Tongue (tissue), 1 donor: ENCODE measurements at regions not wholly inside any gene's neighbourhood (a gene's known extent, or its start where the extent isn't known, plus 50 kb on each side); places are given as distances from the start of the nearest gene placed in this dataset.
A peak's percentile ranks its signal among the peaks of the same experiment; 100 is the strongest.

ENCODE experiments used
- DNase-seq: peaks from one replicate; pipeline ENCODE4 v3.0.0-alpha.2; 2015

- DNase-seq, result peak; percentile 41
Measured at GRCh38 chr16:51416926-51417325, 265.9 kb upstream of the SALL1 start.

- no peak for DNase-seq
Measured at GRCh38 chr16:51410125-51410524, 259.1 kb upstream of the SALL1 start.

- no peak for DNase-seq
Measured at GRCh38 chr16:51409001-51409675, 258.1 kb upstream of the SALL1 start.

DNA sequence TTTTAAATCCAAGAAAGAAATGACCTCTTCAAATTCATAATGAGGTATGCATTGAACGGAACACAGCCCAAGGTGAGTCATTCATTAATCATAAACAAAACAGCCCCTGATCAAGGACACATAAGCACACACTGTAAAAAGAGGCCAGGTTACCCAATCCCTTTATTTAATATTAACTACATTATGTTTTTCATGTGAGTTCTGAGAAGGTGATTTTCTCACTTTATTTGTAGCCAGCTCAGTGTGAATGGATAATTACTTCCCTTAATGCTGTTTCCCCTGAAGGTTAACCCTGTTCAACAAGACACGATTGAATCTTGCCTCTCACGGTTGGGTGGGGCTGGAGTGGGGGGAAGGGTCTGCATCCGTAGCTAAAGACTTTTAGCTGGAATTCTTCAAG lies 257.3 kb upstream of the SALL1 start:
- DNase-seq, result no peak

- no peak for DNase-seq
Measured at GRCh38 chr16:51407921-51408320, 256.9 kb upstream of the SALL1 start.

DNA sequence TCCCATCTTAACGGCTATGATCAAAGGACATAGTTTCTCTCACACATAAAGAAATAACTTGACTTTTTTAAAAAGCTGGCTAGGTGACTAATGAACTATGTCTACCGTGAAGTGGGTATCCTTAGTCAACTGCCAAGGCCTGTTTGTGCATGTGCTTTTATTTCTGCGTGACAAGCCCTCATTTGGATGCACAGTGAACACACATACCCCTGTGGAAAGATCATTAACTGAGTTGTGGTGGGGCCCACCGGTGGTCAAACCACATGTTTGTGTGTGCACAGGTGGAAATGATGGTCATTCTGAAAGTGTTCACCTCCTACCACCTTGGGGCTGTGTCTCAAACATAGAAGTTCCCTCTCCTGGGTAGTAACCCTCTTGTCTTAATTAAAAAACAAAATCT lies 256.1 kb upstream of the SALL1 start:
- DNase-seq, result no peak

GRCh38 chr16:51405361-51405760 lies 254.3 kb upstream of the SALL1 start:
- no peak for DNase-seq

DNA sequence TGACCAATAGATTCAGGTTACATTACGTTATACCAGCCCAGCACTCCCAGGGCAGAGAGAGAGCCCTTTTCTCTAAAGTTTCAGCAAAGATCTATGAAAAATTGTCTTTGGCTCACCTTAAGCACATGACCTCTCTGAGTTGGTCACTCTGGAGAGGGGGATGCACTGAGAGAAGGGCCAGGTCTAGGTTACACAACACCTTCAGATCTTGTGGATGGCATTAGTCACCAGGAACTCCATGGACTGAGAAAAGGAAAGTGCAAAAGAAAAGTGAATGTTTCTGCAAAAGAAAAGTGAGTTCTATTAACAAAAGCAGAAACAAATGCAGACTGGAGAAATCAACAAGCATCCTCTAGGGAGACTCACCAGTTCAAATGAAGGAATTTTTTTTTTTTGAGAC lies 253.3 kb upstream of the SALL1 start:
- no peak for DNase-seq

GRCh38 chr16:51402785-51403184 lies 251.7 kb upstream of the SALL1 start:
- DNase-seq, result no peak

DNA sequence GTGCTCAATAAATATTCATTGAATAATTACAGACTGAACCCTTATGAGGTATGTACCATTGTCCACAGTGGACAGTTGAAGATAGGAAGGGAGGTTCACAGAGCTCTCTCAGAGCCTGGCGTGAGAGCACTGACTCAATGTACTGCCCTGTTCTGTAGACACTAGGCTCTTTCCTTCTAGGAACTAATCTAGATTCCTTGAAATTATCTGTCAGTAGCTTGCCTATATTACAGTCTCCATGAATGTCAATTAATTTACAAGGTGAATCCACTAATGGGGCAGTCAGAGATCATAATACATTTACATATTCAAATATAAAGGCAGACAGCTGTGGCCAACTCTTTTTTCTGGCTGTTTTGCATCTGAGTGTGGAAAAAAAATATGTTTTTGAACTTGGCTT lies 251.2 kb upstream of the SALL1 start:
- no peak for DNase-seq

GRCh38 chr16:51401673-51402072 lies 250.6 kb upstream of the SALL1 start:
- DNase-seq, result no peak

GRCh38 chr16:51399908-51400670 lies 249.0 kb upstream of the SALL1 start:
- no peak for DNase-seq

DNA sequence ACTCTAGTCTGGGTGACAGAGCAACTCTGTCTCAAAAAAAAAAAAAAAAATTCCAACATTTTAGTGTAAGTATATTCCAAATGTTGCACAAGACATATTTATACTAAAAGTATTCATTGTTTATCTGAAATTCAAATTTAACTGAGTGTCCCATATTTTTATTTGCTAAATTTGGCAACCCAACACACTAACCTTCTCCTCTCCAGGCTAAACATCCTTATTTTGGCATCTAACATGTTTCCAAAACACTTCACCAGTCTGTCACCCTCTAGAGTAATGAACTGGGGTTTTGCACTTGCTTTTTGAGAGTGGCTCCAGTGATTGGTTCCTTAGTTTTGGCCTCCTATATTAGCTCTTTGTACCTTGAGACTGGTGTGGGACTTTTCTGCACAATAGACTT lies 243.4 kb upstream of the SALL1 start:
- no peak for DNase-seq

DNA sequence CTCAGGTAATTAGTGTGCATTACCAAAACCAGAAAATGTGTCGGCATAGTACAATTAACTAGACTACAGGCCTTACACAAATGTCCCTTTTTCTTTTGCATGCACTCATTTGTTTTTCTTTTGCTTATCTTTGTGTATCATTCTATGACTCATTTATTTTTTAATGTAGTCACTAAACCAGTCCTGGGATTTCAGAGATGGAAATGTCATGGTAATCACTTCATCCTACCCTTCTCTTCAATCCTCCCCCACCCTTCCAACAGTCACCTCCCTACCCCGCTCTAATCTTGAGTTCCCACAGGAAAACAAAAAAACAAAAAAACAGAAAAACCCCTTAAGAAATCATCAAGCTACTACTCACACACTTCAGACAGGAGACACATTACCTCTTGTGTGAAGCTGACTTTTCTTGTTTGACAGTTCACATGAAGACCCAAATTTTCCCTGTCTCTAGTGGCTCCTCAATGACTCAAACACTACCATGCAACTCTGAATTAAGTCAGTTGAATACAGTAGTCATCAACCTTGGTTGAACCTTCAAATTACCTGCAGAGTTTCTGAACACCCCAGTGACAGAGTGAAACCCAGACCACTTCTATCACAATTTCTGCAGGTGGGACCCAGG lies 242.4 kb upstream of the SALL1 start:
- DNase-seq, result no peak

DNA sequence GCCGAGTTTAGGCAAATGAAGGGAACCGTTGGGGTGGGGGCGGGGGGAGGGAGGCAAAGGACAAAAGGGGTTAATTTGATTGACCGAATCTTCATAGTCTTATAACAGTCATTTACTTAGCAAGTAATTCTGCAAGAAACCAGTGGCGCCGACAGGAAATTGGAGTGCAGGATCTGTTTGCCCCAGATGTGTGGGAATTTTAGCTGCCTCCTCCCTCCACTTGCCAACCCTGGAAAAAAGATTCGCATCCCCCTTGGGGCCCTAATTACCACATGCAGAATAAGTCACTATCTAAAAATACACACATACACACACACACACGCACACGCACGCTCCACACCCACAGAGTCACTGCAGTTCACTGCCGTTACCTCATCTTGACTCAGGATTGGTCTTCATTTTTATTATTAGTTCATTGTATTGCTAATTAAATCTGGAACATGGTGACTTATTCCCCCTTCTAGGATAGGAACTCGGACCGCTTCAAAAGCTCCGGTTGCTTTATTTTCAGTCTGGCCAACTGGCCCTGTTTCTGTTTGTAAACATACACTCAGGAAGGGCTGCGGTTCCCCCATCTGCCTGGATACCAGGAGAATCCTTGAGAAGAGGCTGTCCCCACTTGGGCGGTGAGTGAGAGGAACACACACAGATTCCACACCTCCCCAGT lies 241.6 kb upstream of the SALL1 start:
- DNase-seq, result peak; percentile 41

- DNase-seq, result no peak
Measured at GRCh38 chr16:51391798-51392511, 240.9 kb upstream of the SALL1 start.

- no peak for DNase-seq
Measured at GRCh38 chr16:51390877-51391276, 239.8 kb upstream of the SALL1 start.

DNA sequence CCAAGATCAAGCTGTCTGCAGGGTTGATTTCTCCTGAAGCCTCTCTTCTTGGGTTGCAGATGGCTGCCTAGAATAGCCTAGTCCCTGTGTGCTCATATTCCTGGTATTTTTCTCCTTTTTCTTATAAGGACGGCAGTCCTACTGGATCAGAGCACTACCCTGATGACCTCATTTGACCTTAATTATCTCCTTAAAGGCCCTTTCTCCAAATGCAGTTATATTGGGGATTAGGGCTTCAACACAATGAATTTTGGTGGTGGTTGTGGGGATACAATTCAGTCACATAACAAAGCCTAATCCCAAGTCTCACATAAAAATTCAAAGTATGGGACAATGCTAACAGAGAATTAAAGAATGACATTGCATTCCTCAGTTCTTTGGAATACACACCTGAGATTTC lies 238.8 kb upstream of the SALL1 start:
- no peak for DNase-seq

GRCh38 chr16:51388516-51388951 lies 237.5 kb upstream of the SALL1 start:
- no peak for DNase-seq

GRCh38 chr16:51383909-51384308 lies 232.8 kb upstream of the SALL1 start:
- no peak for DNase-seq

DNA sequence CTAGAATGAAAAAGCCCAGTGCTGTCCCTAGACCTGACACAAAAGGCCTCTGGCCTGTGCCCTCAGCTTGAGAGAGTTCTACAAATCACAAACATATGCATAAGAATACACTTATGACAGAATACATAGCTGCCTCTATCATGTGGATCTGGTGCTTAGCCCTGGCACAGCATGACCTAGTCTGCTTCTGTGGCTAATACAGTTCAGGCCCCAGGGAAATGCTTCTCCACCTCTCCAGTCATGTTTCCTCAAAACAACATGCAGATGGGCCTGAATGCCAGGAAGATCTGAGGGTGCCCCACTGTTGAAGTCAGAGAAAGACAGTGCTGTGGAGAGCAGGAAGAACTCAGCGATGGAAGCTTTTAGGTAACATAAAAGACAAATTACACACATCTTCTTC lies 231.9 kb upstream of the SALL1 start:
- no peak for DNase-seq

- no peak for DNase-seq
Measured at GRCh38 chr16:51382211-51382610, 231.1 kb upstream of the SALL1 start.
